ENCODE measurements at regions not wholly inside any gene's neighbourhood (a gene's known extent, or its start where the extent isn't known, plus 50 kb on each side); places are given as distances from the start of the nearest gene placed in this dataset.

GRCh38 chr15:100786139-100786531, 93.5 kb upstream of the ALDH1A3 start:
- H3K4me3 ChIP-seq (ENCODE audit: low read depth, low read length) = no peak overlapping the region
- TF ChIP-seq POLR2A (IDR thresholded peaks at IDR 0.05; ENCODE audit: extremely low read depth, insufficient read length) (no peak), CTCF (IDR thresholded peaks at IDR 0.05; ENCODE audit: low read depth, low read length) (no peak)
- DNase-seq (ENCODE audit: low read depth) = no peak

- DNase-seq (ENCODE audit: low read depth) = peak; percentile 49
- TF ChIP-seq MAX (IDR thresholded peaks at IDR 0.05; ENCODE audit: low read depth, low read length) = no peak
- no peak for TF ChIP-seq POLR2A (IDR thresholded peaks at IDR 0.05; ENCODE audit: extremely low read depth, insufficient read length)
- TF ChIP-seq MYC (IDR thresholded peaks at IDR 0.05; ENCODE audit: low read depth, low read length) = no peak
- TF ChIP-seq CTCF (IDR thresholded peaks at IDR 0.05; ENCODE audit: low read depth, low read length) = no peak
- no peak overlapping the region for H3K4me3 ChIP-seq (ENCODE audit: low read depth, low read length)
These were observed 92.6 kb upstream of the ALDH1A3 start for GRCh38 chr15:100786901-100787566.

- no peak for DNase-seq (ENCODE audit: low read depth)
- H3K4me3 ChIP-seq (ENCODE audit: low read depth, low read length) = no peak overlapping the region
- TF ChIP-seq MYC (IDR thresholded peaks at IDR 0.05; ENCODE audit: low read depth, low read length) (no peak), POLR2A (IDR thresholded peaks at IDR 0.05; ENCODE audit: extremely low read depth, insufficient read length) (no peak), CTCF (IDR thresholded peaks at IDR 0.05; ENCODE audit: low read depth, low read length) (no peak), MAX (IDR thresholded peaks at IDR 0.05; ENCODE audit: low read depth, low read length) (no peak)
These were observed 91.8 kb upstream of the ALDH1A3 start for GRCh38 chr15:100787567-100788417.

GRCh38 chr15:100788418-100789105, 91.1 kb upstream of the ALDH1A3 start:
- TF ChIP-seq MAX (IDR thresholded peaks at IDR 0.05; ENCODE audit: low read depth, low read length) (no peak), POLR2A (IDR thresholded peaks at IDR 0.05; ENCODE audit: extremely low read depth, insufficient read length) (no peak), CTCF (IDR thresholded peaks at IDR 0.05; ENCODE audit: low read depth, low read length) (no peak), MYC (IDR thresholded peaks at IDR 0.05; ENCODE audit: low read depth, low read length) (no peak)
- no peak for DNase-seq (ENCODE audit: low read depth)
- no peak overlapping the region for H3K4me3 ChIP-seq (ENCODE audit: low read depth, low read length)

- no peak overlapping the region for H3K4me3 ChIP-seq (ENCODE audit: low read depth, low read length)
- no peak for DNase-seq (ENCODE audit: low read depth)
- no peak for TF ChIP-seq MYC (IDR thresholded peaks at IDR 0.05; ENCODE audit: low read depth, low read length)
- peak; percentile 1; the same call in 1 of the 2 replicates for TF ChIP-seq MAX (IDR thresholded peaks at IDR 0.05; ENCODE audit: low read depth, low read length)
These were observed 88.8 kb upstream of the ALDH1A3 start for GRCh38 chr15:100790786-100791265.

- DNase-seq (ENCODE audit: low read depth) = no peak
- H3K4me3 ChIP-seq (ENCODE audit: low read depth, low read length) = no peak overlapping the region
- TF ChIP-seq CTCF (IDR thresholded peaks at IDR 0.05; ENCODE audit: low read depth, low read length) = no peak
- no peak for TF ChIP-seq POLR2A (IDR thresholded peaks at IDR 0.05; ENCODE audit: extremely low read depth, insufficient read length)
- no peak for TF ChIP-seq MYC (IDR thresholded peaks at IDR 0.05; ENCODE audit: low read depth, low read length)
These were observed 85.6 kb upstream of the ALDH1A3 start for GRCh38 chr15:100794008-100794407.
